ENCODE measurements at regions not wholly inside any gene's neighbourhood (a gene's known extent, or its start where the extent isn't known, plus 50 kb on each side); places are given as distances from the start of the nearest gene placed in this dataset.

- no peak overlapping the region for H2AFZ ChIP-seq (ENCODE audit: low read depth)
- no peaks in the 10 kb centered on the region for H3K27me3 ChIP-seq (ENCODE audit: insufficient read depth, low read depth)
- H3K27ac ChIP-seq = no peak overlapping the region
- no peak overlapping the region for H3K4me2 ChIP-seq
- H4K20me1 ChIP-seq (ENCODE audit: insufficient read depth) = no peaks in the 10 kb centered on the region
- no peak for TF ChIP-seq CTCF (conservative IDR thresholded peaks at IDR 0.05; ENCODE audit: low read depth, low read length)
- no peaks in the 10 kb centered on the region for H3K79me2 ChIP-seq (ENCODE audit: insufficient read depth, low read depth)
- H3K4me1 ChIP-seq (ENCODE audit: low read depth, poor library complexity, severe bottlenecking) = no peaks in the 10 kb centered on the region
- no peak overlapping the region for H3K9ac ChIP-seq
- H3K4me3 ChIP-seq (IDR thresholded peaks at IDR 0.05; ENCODE audit: insufficient read depth, low read depth, low read length) = no peak overlapping the region
- H3K36me3 ChIP-seq (ENCODE audit: insufficient read depth) = no peaks in the 10 kb centered on the region
Measured at GRCh38 chr15:29476503-29477080, 207.0 kb upstream of the NSMCE3 start.

GRCh38 chr15:29475096-29475495 lies 205.5 kb upstream of the NSMCE3 start:
- no peaks in the 10 kb centered on the region for H3K36me3 ChIP-seq (ENCODE audit: insufficient read depth)

GRCh38 chr15:29473621-29474105 lies 204.0 kb upstream of the NSMCE3 start:
- TF ChIP-seq CTCF (conservative IDR thresholded peaks at IDR 0.05; ENCODE audit: low read depth, low read length) = no peak
- H3K79me2 ChIP-seq (ENCODE audit: insufficient read depth, low read depth) = no peaks in the 10 kb centered on the region
- no peak overlapping the region for H2AFZ ChIP-seq (ENCODE audit: low read depth)
- no peak overlapping the region for H3K4me3 ChIP-seq (IDR thresholded peaks at IDR 0.05; ENCODE audit: insufficient read depth, low read depth, low read length)
- H3K36me3 ChIP-seq (ENCODE audit: insufficient read depth) = no peaks in the 10 kb centered on the region
- no peak overlapping the region for H3K4me2 ChIP-seq
- H3K9ac ChIP-seq = no peak overlapping the region
- no peaks in the 10 kb centered on the region for H4K20me1 ChIP-seq (ENCODE audit: insufficient read depth)
- H3K27ac ChIP-seq = no peak overlapping the region
- H3K4me1 ChIP-seq (ENCODE audit: low read depth, poor library complexity, severe bottlenecking) = no peaks in the 10 kb centered on the region
- H3K27me3 ChIP-seq (ENCODE audit: insufficient read depth, low read depth) = no peaks in the 10 kb centered on the region

More at GRCh38 chr15:29475096-29475495, 205.5 kb upstream of the NSMCE3 start:
- no peak for TF ChIP-seq CTCF (conservative IDR thresholded peaks at IDR 0.05; ENCODE audit: low read depth, low read length)
- no peak overlapping the region for H3K4me2 ChIP-seq
- no peak overlapping the region for H2AFZ ChIP-seq (ENCODE audit: low read depth)
- H4K20me1 ChIP-seq (ENCODE audit: insufficient read depth) = no peaks in the 10 kb centered on the region
- H3K27me3 ChIP-seq (ENCODE audit: insufficient read depth, low read depth) = no peaks in the 10 kb centered on the region
- H3K4me3 ChIP-seq (IDR thresholded peaks at IDR 0.05; ENCODE audit: insufficient read depth, low read depth, low read length) = no peak overlapping the region
- H3K79me2 ChIP-seq (ENCODE audit: insufficient read depth, low read depth) = no peaks in the 10 kb centered on the region
- H3K4me1 ChIP-seq (ENCODE audit: low read depth, poor library complexity, severe bottlenecking) = no peaks in the 10 kb centered on the region
- H3K27ac ChIP-seq = no peak overlapping the region
- H3K9ac ChIP-seq = no peak overlapping the region

- no peaks in the 10 kb centered on the region for H3K27me3 ChIP-seq (ENCODE audit: insufficient read depth, low read depth)
- H3K79me2 ChIP-seq (ENCODE audit: insufficient read depth, low read depth) = no peaks in the 10 kb centered on the region
- H3K4me1 ChIP-seq (ENCODE audit: low read depth, poor library complexity, severe bottlenecking) = no peaks in the 10 kb centered on the region
- H2AFZ ChIP-seq (ENCODE audit: low read depth) = no peak overlapping the region
- H3K36me3 ChIP-seq (ENCODE audit: insufficient read depth) = no peaks in the 10 kb centered on the region
- H4K20me1 ChIP-seq (ENCODE audit: insufficient read depth) = no peaks in the 10 kb centered on the region
- no peak overlapping the region for H3K4me2 ChIP-seq
- no peak for TF ChIP-seq CTCF (conservative IDR thresholded peaks at IDR 0.05; ENCODE audit: low read depth, low read length)
- H3K9ac ChIP-seq = no peak overlapping the region
- H3K4me3 ChIP-seq (IDR thresholded peaks at IDR 0.05; ENCODE audit: insufficient read depth, low read depth, low read length) = no peak overlapping the region
- no peak overlapping the region for H3K27ac ChIP-seq
Measured at GRCh38 chr15:29472901-29473445, 203.4 kb upstream of the NSMCE3 start.

All from KMS-11 (cell line).